Activated CD4-positive, alpha-beta T cell treated with anti-CD3 and anti-CD28 coated beads, Interleukin-2, amount 10 ng/mL, durations not matched to agents 7 days and 5 days (primary cell): ENCODE measurements at regions not wholly inside any gene's neighbourhood (a gene's known extent, or its start where the extent isn't known, plus 50 kb on each side); places are given as distances from the start of the nearest gene placed in this dataset.

Experiments used
- CTCF ChIA-PET: fragments of 350-600 bp; sonication (Branson Sonifier 250); formaldehyde crosslinking; loops from one replicate; lab custom pipeline; 2021; ENCODE audit warnings: antibody characterized with exemption; lab: Charles Lee
- POLR2A ChIA-PET: fragments of 350-600 bp; sonication (Branson Sonifier 250); formaldehyde crosslinking; loops from one replicate; lab custom pipeline; 2021; ENCODE audit warnings: antibody characterized with exemption; lab: Charles Lee
- DNase-seq: peaks from one replicate; pipeline ENCODE4 v3.0.0-alpha.2; 2020
- H3K27ac Mint-ChIP-seq: one replicate; pipeline ENCODE4 v1.8.0; 2021; ENCODE audit warnings: mild to moderate bottlenecking, moderate library complexity, mixed read lengths
- H3K27me3 Mint-ChIP-seq: one replicate; pipeline ENCODE4 v1.8.0; 2021; ENCODE audit warnings: mixed read lengths
- H3K36me3 Mint-ChIP-seq: one replicate; pipeline ENCODE4 v1.8.0; 2021; ENCODE audit warnings: low read depth, mixed read lengths
- H3K4me1 Mint-ChIP-seq: one replicate; pipeline ENCODE4 v1.8.0; 2021; ENCODE audit warnings: mixed read lengths
- H3K4me3 Mint-ChIP-seq: one replicate; pipeline ENCODE4 v1.8.0; 2021; ENCODE audit warnings: mild to moderate bottlenecking, moderate library complexity, mixed read lengths
- H3K9me3 Mint-ChIP-seq: one replicate; pipeline ENCODE4 v1.8.0; 2021; ENCODE audit warnings: mixed read lengths

- ChIA-PET CTCF (no interaction called here), POLR2A (no interaction called here)
- H3K4me1 Mint-ChIP-seq: no peaks in the 10 kb centered on the region
- no peaks in the 10 kb centered on the region for H3K9me3 Mint-ChIP-seq
- no peak overlapping the region for H3K27ac Mint-ChIP-seq
- H3K36me3 Mint-ChIP-seq: no peaks in the 10 kb centered on the region
- H3K27me3 Mint-ChIP-seq: no peaks in the 10 kb centered on the region
- DNase-seq: no peak
- H3K4me3 Mint-ChIP-seq: no peak overlapping the region
Measured at GRCh38 chr10:9656386-9656785, 1361.3 kb upstream of the CELF2 start.

GRCh38 chr10:9656996-9657395 lies 1360.7 kb upstream of the CELF2 start:
- DNase-seq: no peak
- H3K27ac Mint-ChIP-seq: no peak overlapping the region
- ChIA-PET POLR2A (no interaction called here), CTCF (no interaction called here)
- no peak overlapping the region for H3K4me3 Mint-ChIP-seq
- H3K36me3 Mint-ChIP-seq: no peaks in the 10 kb centered on the region
- H3K4me1 Mint-ChIP-seq: no peaks in the 10 kb centered on the region
- no peaks in the 10 kb centered on the region for H3K27me3 Mint-ChIP-seq
- no peaks in the 10 kb centered on the region for H3K9me3 Mint-ChIP-seq

GRCh38 chr10:9657530-9657929 lies 1360.1 kb upstream of the CELF2 start:
- Mint-ChIP-seq H3K36me3 (no peaks in the 10 kb centered on the region), H3K27ac (no peak overlapping the region), H3K4me1 (no peaks in the 10 kb centered on the region), H3K9me3 (no peaks in the 10 kb centered on the region), H3K4me3 (no peak overlapping the region), H3K27me3 (no peaks in the 10 kb centered on the region)
- POLR2A ChIA-PET: no interaction called here
- no peak for DNase-seq
- CTCF ChIA-PET: no interaction called here

GRCh38 chr10:9668411-9668810 lies 1349.3 kb upstream of the CELF2 start:
- ChIA-PET CTCF (no interaction called here), POLR2A (no interaction called here)
- Mint-ChIP-seq H3K9me3 (no peaks in the 10 kb centered on the region), H3K27ac (no peak overlapping the region), H3K4me3 (no peak overlapping the region), H3K27me3 (no peaks in the 10 kb centered on the region), H3K4me1 (no peaks in the 10 kb centered on the region), H3K36me3 (no peaks in the 10 kb centered on the region)
- no peak for DNase-seq

- Mint-ChIP-seq H3K4me3 (no peak overlapping the region), H3K27ac (no peak overlapping the region), H3K9me3 (no peaks in the 10 kb centered on the region), H3K36me3 (no peaks in the 10 kb centered on the region), H3K4me1 (no peaks in the 10 kb centered on the region), H3K27me3 (no peaks in the 10 kb centered on the region)
- DNase-seq: no peak
- ChIA-PET CTCF (no interaction called here), POLR2A (no interaction called here)
Measured at GRCh38 chr10:9670911-9671310, 1346.8 kb upstream of the CELF2 start.

GRCh38 chr10:9681655-9682054 lies 1336.0 kb upstream of the CELF2 start:
- H3K27me3 Mint-ChIP-seq: no peaks in the 10 kb centered on the region
- H3K27ac Mint-ChIP-seq: no peak overlapping the region
- H3K4me1 Mint-ChIP-seq: no peaks in the 10 kb centered on the region
- H3K36me3 Mint-ChIP-seq: no peaks in the 10 kb centered on the region
- peaks cover 6% of the 10 kb centered on the region for H3K9me3 Mint-ChIP-seq
- DNase-seq: no peak
- POLR2A ChIA-PET: no interaction called here
- CTCF ChIA-PET: no interaction called here
- no peak overlapping the region for H3K4me3 Mint-ChIP-seq

- H3K27me3 Mint-ChIP-seq: no peaks in the 10 kb centered on the region
- no peak overlapping the region for H3K27ac Mint-ChIP-seq
- H3K36me3 Mint-ChIP-seq: no peaks in the 10 kb centered on the region
- H3K4me3 Mint-ChIP-seq: no peak overlapping the region
- H3K9me3 Mint-ChIP-seq: peaks cover 6% of the 10 kb centered on the region
- no peak for DNase-seq
- ChIA-PET CTCF (no interaction called here), POLR2A (no interaction called here)
- H3K4me1 Mint-ChIP-seq: no peaks in the 10 kb centered on the region
Measured at GRCh38 chr10:9682802-9683201, 1334.9 kb upstream of the CELF2 start.

- no peaks in the 10 kb centered on the region for H3K36me3 Mint-ChIP-seq
- H3K27me3 Mint-ChIP-seq: no peaks in the 10 kb centered on the region
- CTCF ChIA-PET: no interaction called here
- DNase-seq: no peak
- no peak overlapping the region for H3K4me3 Mint-ChIP-seq
- no peak overlapping the region for H3K27ac Mint-ChIP-seq
- POLR2A ChIA-PET: no interaction called here
- H3K9me3 Mint-ChIP-seq: peaks cover 6% of the 10 kb centered on the region
- H3K4me1 Mint-ChIP-seq: no peaks in the 10 kb centered on the region
Measured at GRCh38 chr10:9684186-9684585, 1333.5 kb upstream of the CELF2 start.

- POLR2A ChIA-PET: no interaction called here
- H3K4me1 Mint-ChIP-seq: no peaks in the 10 kb centered on the region
- H3K9me3 Mint-ChIP-seq: peaks cover 4% of the 10 kb centered on the region
- H3K27ac Mint-ChIP-seq: no peak overlapping the region
- CTCF ChIA-PET: no interaction called here
- no peak for DNase-seq
- no peak overlapping the region for H3K4me3 Mint-ChIP-seq
- H3K36me3 Mint-ChIP-seq: no peaks in the 10 kb centered on the region
- H3K27me3 Mint-ChIP-seq: no peaks in the 10 kb centered on the region
Measured at GRCh38 chr10:9685596-9685995, 1332.1 kb upstream of the CELF2 start.

GRCh38 chr10:9688711-9689110 lies 1329.0 kb upstream of the CELF2 start:
- Mint-ChIP-seq H3K4me3 (no peak overlapping the region), H3K27me3 (no peaks in the 10 kb centered on the region), H3K4me1 (no peaks in the 10 kb centered on the region), H3K27ac (no peak overlapping the region), H3K36me3 (no peaks in the 10 kb centered on the region), H3K9me3 (no peaks in the 10 kb centered on the region)
- no peak for DNase-seq
- CTCF ChIA-PET: no interaction called here
- POLR2A ChIA-PET: no interaction called here

GRCh38 chr10:9707216-9707615 lies 1310.5 kb upstream of the CELF2 start:
- H3K27me3 Mint-ChIP-seq: no peaks in the 10 kb centered on the region
- H3K4me1 Mint-ChIP-seq: no peaks in the 10 kb centered on the region
- H3K27ac Mint-ChIP-seq: no peak overlapping the region
- peaks cover 4% of the 10 kb centered on the region for H3K9me3 Mint-ChIP-seq
- H3K36me3 Mint-ChIP-seq: no peaks in the 10 kb centered on the region
- H3K4me3 Mint-ChIP-seq: no peak overlapping the region
- ChIA-PET POLR2A (no interaction called here), CTCF (no interaction called here)
- no peak for DNase-seq

- H3K36me3 Mint-ChIP-seq: no peaks in the 10 kb centered on the region
- POLR2A ChIA-PET: no interaction called here
- H3K9me3 Mint-ChIP-seq: peaks cover 4% of the 10 kb centered on the region
- no peak overlapping the region for H3K27ac Mint-ChIP-seq
- H3K4me3 Mint-ChIP-seq: no peak overlapping the region
- DNase-seq: no peak
- H3K4me1 Mint-ChIP-seq: no peaks in the 10 kb centered on the region
- H3K27me3 Mint-ChIP-seq: no peaks in the 10 kb centered on the region
- CTCF ChIA-PET: no interaction called here
Measured at GRCh38 chr10:9709849-9710248, 1307.8 kb upstream of the CELF2 start.

GRCh38 chr10:9712393-9712792 lies 1305.3 kb upstream of the CELF2 start:
- H3K27me3 Mint-ChIP-seq: no peaks in the 10 kb centered on the region
- POLR2A ChIA-PET: no interaction called here

GRCh38 chr10:9719246-9719645 lies 1298.4 kb upstream of the CELF2 start:
- no peaks in the 10 kb centered on the region for H3K36me3 Mint-ChIP-seq
- peaks cover 3% of the 10 kb centered on the region for H3K9me3 Mint-ChIP-seq
- H3K4me1 Mint-ChIP-seq: no peaks in the 10 kb centered on the region
- ChIA-PET CTCF (no interaction called here), POLR2A (no interaction called here)
- DNase-seq: no peak
- H3K27me3 Mint-ChIP-seq: no peaks in the 10 kb centered on the region
- H3K27ac Mint-ChIP-seq: no peak overlapping the region
- H3K4me3 Mint-ChIP-seq: no peak overlapping the region

More at GRCh38 chr10:9712393-9712792, 1305.3 kb upstream of the CELF2 start:
- Mint-ChIP-seq H3K4me1 (no peaks in the 10 kb centered on the region), H3K36me3 (no peaks in the 10 kb centered on the region), H3K9me3 (peaks cover 7% of the 10 kb centered on the region), H3K4me3 (no peak overlapping the region), H3K27ac (no peak overlapping the region)
- CTCF ChIA-PET: no interaction called here
- no peak for DNase-seq
